Small intestine (tissue), 7 donors: ENCODE measurements at regions not wholly inside any gene's neighbourhood (a gene's known extent, or its start where the extent isn't known, plus 50 kb on each side); places are given as distances from the start of the nearest gene placed in this dataset.

Experiments used
- DNase-seq, 2 donors: peaks; one replicate each; pipeline versions ENCODE4 v3.0.0 to v3.0.0-alpha.2; 2013
- FAIRE-seq: peaks from 2 replicates; lab custom pipeline; 2012; peaks lifted over from hg19 to GRCh38; lab: Jason Lieb, UNC
- H3K27ac ChIP-seq, 3 donors: one replicate each; pipeline ENCODE4 v1.5.1; 2013; ENCODE audit warnings: low read length in 2 of 3, mild to moderate bottlenecking in 2 of 3, control low read depth in 1 of 3, inconsistent platforms in 1 of 3, low read depth in 1 of 3, moderate library complexity in 1 of 3
- H3K27me3 ChIP-seq, 3 donors: one replicate each; pipeline ENCODE4 v1.6.1; 2013; ENCODE audit warnings: low read length in 3 of 3, inconsistent platforms in 1 of 3; ENCODE audit not compliant: control insufficient read depth in 3 of 3, insufficient read depth in 3 of 3
- H3K36me3 ChIP-seq, 3 donors: one replicate each; pipeline ENCODE4 v1.6.1; 2013; ENCODE audit warnings: low read length in 3 of 3, inconsistent platforms in 1 of 3, low read depth in 1 of 3, mild to moderate bottlenecking in 1 of 3, moderate library complexity in 1 of 3; ENCODE audit not compliant: control insufficient read depth in 3 of 3, insufficient read depth in 2 of 3
- H3K4me1 ChIP-seq, 3 donors: one replicate each; pipeline ENCODE4 v1.6.1; 2013; ENCODE audit warnings: low read length in 2 of 3, inconsistent platforms in 1 of 3, low read depth in 1 of 3, mild to moderate bottlenecking in 1 of 3, moderate library complexity in 1 of 3; ENCODE audit not compliant: control insufficient read depth in 3 of 3, insufficient read depth in 2 of 3
- H3K4me3 ChIP-seq, 3 donors: one replicate each; pipeline ENCODE4 v1.5.1; 2013; ENCODE audit warnings: low read length in 3 of 3, control low read depth in 1 of 3, inconsistent platforms in 1 of 3, low read depth in 1 of 3, mild to moderate bottlenecking in 1 of 3, moderate library complexity in 1 of 3
- H3K9me3 ChIP-seq, 2 donors: one replicate each; pipeline ENCODE4 v1.6.1; 2013; ENCODE audit warnings: low read depth in 1 of 2, low read length in 1 of 2; ENCODE audit not compliant: control insufficient read depth in 2 of 2, insufficient read depth in 1 of 2
- WGBS, 3 donors: extraction: QIAGEN DNeasy Blood & Tissue Kit; methylation state at CpG; one replicate each; pipeline ENCODE4 v1.1.7; 2013; 5-methylcytosine and 5-hydroxymethylcytosine counted together
- donor health status: healthy with polysubstance abuse.
- donor health status: control.
- donor health status: control.
- donor health status: Bipolar disorder and iron deficiency.
- donor health status: healthy.

DNA sequence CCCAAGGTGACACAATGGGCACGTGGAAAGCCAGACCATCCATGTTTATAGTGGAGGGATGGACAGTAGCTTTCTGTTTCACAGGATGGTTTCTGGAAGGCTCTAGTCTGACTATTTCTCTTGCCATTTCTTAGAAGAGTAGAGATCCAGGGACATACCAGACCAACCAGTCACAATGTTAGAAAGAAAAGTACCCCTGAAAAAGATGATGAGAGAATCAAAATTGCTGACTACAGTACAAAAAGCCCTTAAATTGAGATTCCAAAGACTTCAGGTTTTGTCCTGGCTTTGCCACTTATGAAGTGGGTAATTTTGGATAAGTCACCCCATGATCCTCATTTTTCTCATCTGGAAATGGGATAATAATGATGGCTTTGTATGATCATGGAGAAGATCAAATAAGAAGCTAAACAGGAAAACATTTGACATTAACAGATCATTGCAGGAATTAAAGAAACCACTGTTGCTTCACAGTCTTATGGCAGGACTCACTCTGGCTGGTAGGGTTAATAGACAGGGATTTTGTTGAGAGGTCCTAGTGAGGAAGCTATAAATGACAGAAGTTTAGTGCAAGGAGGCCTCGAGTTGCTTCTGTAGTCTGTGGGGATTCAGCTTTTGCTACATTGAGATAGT is 386.0 kb downstream of the IRS1 start:
- FAIRE-seq = no peak
- 52 to 71% (median 60%) methylated on average over 2 of the region's 2 CpGs for WGBS, 3 donors
- H3K27ac ChIP-seq = no peak overlapping the region
- DNase-seq = no peak
- no peaks in the 10 kb centered on the region for H3K9me3 ChIP-seq
- H3K27me3 ChIP-seq = no peaks in the 10 kb centered on the region
- H3K4me1 ChIP-seq = peaks cover 0 to 7% (median 0%) of the 10 kb centered on the region in 3 donors
- no peak overlapping the region for H3K4me3 ChIP-seq
- no peaks in the 10 kb centered on the region for H3K36me3 ChIP-seq

- 63 to 79% (median 77%) methylated on average over 4 of the region's 4 CpGs for WGBS, 3 donors
- peak; percentile 50 to 69 for DNase-seq
- H3K9me3 ChIP-seq = no peaks in the 10 kb centered on the region
- peak overlapping the region in 1 of 3 donors; percentile 69 for H3K27ac ChIP-seq
- peaks cover 0 to 7% (median 0%) of the 10 kb centered on the region in 3 donors for H3K4me1 ChIP-seq
- no peak overlapping the region for H3K4me3 ChIP-seq
- FAIRE-seq = no peak
- H3K36me3 ChIP-seq = no peaks in the 10 kb centered on the region
- no peaks in the 10 kb centered on the region for H3K27me3 ChIP-seq
Observed at GRCh38 chr2:226411727-226412360, 387.8 kb downstream of the IRS1 start.

GRCh38 chr2:226411205-226411604 is 388.4 kb downstream of the IRS1 start:
- H3K4me1 ChIP-seq = peaks cover 0 to 7% (median 0%) of the 10 kb centered on the region in 3 donors
- DNase-seq (no peak), FAIRE-seq (no peak)
- 87 to 92% (median 92%) methylated on average over 3 of the region's 3 CpGs for WGBS, 3 donors
- H3K27ac ChIP-seq = peak overlapping the region in 1 of 3 donors; percentile 49
- no peaks in the 10 kb centered on the region for H3K9me3 ChIP-seq
- H3K4me3 ChIP-seq = no peak overlapping the region
- H3K27me3 ChIP-seq = no peaks in the 10 kb centered on the region
- H3K36me3 ChIP-seq = no peaks in the 10 kb centered on the region

DNA sequence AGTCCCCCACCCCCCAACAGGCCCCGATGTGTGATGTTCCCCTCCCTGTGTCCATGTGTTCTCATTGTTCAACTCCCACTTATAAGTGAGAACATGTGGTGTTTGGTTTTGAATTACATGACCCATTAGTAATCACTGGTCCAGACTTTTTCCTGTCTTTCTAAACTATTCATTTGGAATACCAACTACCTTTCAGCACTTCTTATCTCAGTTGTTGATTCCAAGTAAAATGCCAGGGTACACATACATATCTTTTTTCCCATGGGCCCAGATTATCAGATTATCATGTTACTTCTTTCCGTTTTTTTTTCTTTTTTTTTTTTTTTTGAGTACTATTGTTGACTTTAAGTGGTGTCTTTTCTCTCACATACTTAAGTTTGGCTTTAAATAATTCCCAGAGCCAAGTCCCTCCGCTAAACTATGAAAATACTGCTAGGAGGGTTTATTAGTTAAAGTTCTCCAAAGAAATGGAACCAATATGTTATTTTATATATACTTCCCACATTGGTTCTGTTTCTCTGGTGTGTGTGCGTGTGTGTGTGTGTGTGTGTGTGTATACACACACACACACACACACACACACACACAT is 389.3 kb downstream of the IRS1 start:
- Histone ChIP-seq H3K36me3 (no peaks in the 10 kb centered on the region), H3K9me3 (no peaks in the 10 kb centered on the region), H3K27me3 (no peaks in the 10 kb centered on the region), H3K4me3 (no peak overlapping the region), H3K4me1 (peaks cover 0 to 7% (median 0%) of the 10 kb centered on the region in 3 donors), H3K27ac (no peak overlapping the region)
- 60 to 67% (median 63%) methylated on average over 4 of the region's 4 CpGs for WGBS, 3 donors
- no peak for FAIRE-seq
- no peak for DNase-seq

- Histone ChIP-seq H3K4me1 (peaks cover 0 to 7% (median 0%) of the 10 kb centered on the region in 3 donors), H3K27ac (no peak overlapping the region), H3K9me3 (no peaks in the 10 kb centered on the region), H3K4me3 (no peak overlapping the region), H3K27me3 (no peaks in the 10 kb centered on the region), H3K36me3 (no peaks in the 10 kb centered on the region)
- DNase-seq (no peak), FAIRE-seq (no peak)
- WGBS, 3 donors = 81 to 93% (median 87%) methylated on average over 1 of the region's 1 CpG
Observed at GRCh38 chr2:226409134-226409533, 390.5 kb downstream of the IRS1 start.

GRCh38 chr2:226408141-226408540 is 391.5 kb downstream of the IRS1 start:
- Histone ChIP-seq H3K9me3 (no peaks in the 10 kb centered on the region), H3K36me3 (no peaks in the 10 kb centered on the region), H3K27me3 (no peaks in the 10 kb centered on the region), H3K27ac (no peak overlapping the region), H3K4me1 (peaks cover 0 to 7% (median 0%) of the 10 kb centered on the region in 3 donors), H3K4me3 (no peak overlapping the region)
- WGBS, 3 donors = 80 to 87% (median 81%) methylated on average over 4 of the region's 4 CpGs
- FAIRE-seq = no peak
- DNase-seq = no peak

DNA sequence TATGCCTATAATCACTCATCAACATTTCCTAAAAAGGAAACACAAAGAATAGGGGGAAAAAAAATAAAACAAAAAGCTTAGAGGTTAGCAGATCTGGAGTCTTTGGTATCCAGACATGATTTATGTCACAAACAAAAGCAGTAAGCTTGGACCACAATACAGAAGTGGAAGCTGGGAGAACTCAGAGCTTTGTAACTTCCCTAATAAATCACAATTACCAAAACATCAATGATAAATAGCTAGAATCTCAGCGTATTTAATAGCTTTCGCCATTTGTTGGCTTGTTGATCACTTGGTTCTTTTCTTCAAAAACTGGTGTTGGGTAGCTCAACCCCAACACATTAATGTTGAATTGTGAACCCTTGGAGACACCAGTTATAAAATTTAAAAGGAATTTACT is 392.5 kb downstream of the IRS1 start:
- Histone ChIP-seq H3K27ac (no peak overlapping the region), H3K9me3 (no peaks in the 10 kb centered on the region), H3K36me3 (no peaks in the 10 kb centered on the region), H3K27me3 (no peaks in the 10 kb centered on the region), H3K4me1 (peaks cover 0 to 6% (median 0%) of the 10 kb centered on the region in 3 donors), H3K4me3 (no peak overlapping the region)
- 56 to 91% (median 79%) methylated on average over 2 of the region's 2 CpGs for WGBS, 3 donors
- FAIRE-seq = no peak
- no peak for DNase-seq

DNA sequence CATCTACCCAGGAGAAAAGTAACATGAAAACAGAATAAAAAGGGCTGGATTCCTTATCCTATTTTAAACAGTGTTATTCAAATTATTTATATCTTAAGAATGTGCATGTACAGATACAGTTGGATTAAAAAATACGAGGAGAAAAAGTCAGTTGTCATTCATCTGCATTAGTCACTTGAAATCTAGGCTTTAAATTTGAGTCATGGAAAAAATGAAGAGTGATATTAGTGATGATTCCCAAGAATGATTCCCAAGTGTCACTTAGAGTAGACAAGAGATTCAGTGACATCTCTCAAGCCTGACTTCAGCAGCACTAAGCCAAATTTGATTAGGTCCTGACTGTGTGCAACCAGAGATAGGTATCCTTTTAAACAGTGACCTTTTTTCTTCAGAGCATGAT is 394.2 kb downstream of the IRS1 start:
- no peaks in the 10 kb centered on the region for H3K36me3 ChIP-seq
- no peaks in the 10 kb centered on the region for H3K4me1 ChIP-seq
- WGBS, 3 donors = 45 to 68% (median 67%) methylated on average over 1 of the region's 1 CpG
- H3K27me3 ChIP-seq = no peaks in the 10 kb centered on the region
- no peak for FAIRE-seq
- H3K4me3 ChIP-seq = no peak overlapping the region
- H3K9me3 ChIP-seq = no peaks in the 10 kb centered on the region
- H3K27ac ChIP-seq = no peak overlapping the region
- DNase-seq = no peak
